ENCODE measurements at regions not wholly inside any gene's neighbourhood (a gene's known extent, or its start where the extent isn't known, plus 50 kb on each side); places are given as distances from the start of the nearest gene placed in this dataset.
"Not testable (repeated sequence)": the region's sequence is repeated elsewhere in the genome, so short reads cannot be mapped to it uniquely, and the experiment has no call there.

DNA sequence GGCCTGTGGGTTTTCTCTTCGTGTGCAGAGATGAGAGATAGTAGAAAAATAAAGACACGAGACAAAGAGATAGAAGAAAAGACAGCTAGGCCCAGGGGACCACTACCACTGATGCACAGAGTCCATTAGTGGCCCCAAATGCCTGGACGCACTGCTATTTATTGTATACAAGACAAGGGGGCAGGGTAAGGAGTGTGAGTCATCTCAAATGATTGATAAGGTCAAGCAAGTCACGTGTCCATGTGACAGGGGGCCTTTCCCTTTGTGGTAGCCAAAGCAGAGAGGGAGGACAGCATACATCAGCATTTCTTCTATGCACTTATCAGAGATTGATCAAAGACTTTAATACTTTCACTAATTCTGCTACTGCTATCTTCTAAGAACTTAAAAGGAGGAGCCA lies 53.0 kb upstream of the PRSS16 start:
- TF ChIP-seq, protein P1, sequence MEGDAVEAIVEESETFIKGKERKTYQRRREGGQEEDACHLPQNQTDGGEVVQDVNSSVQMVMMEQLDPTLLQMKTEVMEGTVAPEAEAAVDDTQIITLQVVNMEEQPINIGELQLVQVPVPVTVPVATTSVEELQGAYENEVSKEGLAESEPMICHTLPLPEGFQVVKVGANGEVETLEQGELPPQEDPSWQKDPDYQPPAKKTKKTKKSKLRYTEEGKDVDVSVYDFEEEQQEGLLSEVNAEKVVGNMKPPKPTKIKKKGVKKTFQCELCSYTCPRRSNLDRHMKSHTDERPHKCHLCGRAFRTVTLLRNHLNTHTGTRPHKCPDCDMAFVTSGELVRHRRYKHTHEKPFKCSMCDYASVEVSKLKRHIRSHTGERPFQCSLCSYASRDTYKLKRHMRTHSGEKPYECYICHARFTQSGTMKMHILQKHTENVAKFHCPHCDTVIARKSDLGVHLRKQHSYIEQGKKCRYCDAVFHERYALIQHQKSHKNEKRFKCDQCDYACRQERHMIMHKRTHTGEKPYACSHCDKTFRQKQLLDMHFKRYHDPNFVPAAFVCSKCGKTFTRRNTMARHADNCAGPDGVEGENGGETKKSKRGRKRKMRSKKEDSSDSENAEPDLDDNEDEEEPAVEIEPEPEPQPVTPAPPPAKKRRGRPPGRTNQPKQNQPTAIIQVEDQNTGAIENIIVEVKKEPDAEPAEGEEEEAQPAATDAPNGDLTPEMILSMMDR (IDR thresholded peaks at IDR 0.05): not testable (repeated sequence)
- TF ChIP-seq POLR2A (IDR thresholded peaks at IDR 0.05): not testable (repeated sequence)

All from body of pancreas (tissue), 4 donors.